Sigmoid colon (tissue), 4 donors: ENCODE measurements at regions not wholly inside any gene's neighbourhood (a gene's known extent, or its start where the extent isn't known, plus 50 kb on each side); places are given as distances from the start of the nearest gene placed in this dataset.

Experiments
- EP300 ChIP-seq, 4 donors: sonication (generic); formaldehyde crosslinking; IDR thresholded peaks; one replicate each; pipeline ENCODE4 v1.6.1; 2017; ENCODE audit warnings: antibody characterized with exemption in 4 of 4
- POLR2A ChIP-seq, 2 donors: fragments of 450-650 bp; IDR thresholded peaks; one replicate each; pipeline ENCODE4 v1.6.1; 2016; ENCODE audit warnings: antibody characterized with exemption in 2 of 2, mild to moderate bottlenecking in 2 of 2, moderate library complexity in 2 of 2
- POLR2AphosphoS5 ChIP-seq, 4 donors: sonication (generic); formaldehyde crosslinking; IDR thresholded peaks; one replicate each; pipeline ENCODE4 v1.6.1; 2017; ENCODE audit warnings: antibody characterized with exemption in 4 of 4
- TF ChIP-seq, protein P1 (sequence below), 4 experiments: fragments of 450-650 bp in 3 of 4; fragments of 200-600 bp in 1 of 4; IDR thresholded peaks; one replicate each; pipeline ENCODE4 v1.5.1; 2016 to 2019; ENCODE audit warnings: antibody characterized with exemption in 4 of 4, mild to moderate bottlenecking in 3 of 4, moderate library complexity in 2 of 4

DNA sequence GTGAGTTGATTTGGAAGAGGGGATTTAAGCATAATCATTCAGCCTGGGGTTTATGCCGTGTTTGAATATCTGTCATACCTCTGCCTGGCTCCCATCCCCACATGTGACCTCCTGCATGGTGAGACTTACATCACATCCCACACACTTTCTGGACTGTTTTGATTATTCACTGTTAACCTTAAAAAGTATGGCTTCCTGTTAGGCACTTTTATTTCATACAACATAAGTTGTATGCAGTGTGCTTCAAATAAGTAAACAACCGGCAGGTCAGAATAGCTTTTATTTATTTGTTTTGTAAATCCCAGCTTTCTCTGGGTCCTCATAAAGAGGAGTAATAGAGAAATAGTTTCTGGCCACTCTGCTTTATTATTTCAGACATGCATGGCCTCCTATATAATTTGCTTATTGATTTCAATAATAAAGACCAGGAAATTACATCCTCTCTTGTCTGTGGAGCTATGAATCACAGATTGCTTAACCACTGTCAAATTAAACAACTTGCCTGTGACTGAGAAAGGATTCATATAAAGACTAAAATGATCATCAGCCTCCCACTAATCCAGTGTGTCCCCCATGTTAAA, 376.8 kb upstream of the ZFP42 start:
- TF ChIP-seq EP300 (IDR thresholded peaks at IDR 0.05): no peak
- TF ChIP-seq POLR2AphosphoS5 (IDR thresholded peaks at IDR 0.05): no peak
- TF ChIP-seq, protein P1, sequence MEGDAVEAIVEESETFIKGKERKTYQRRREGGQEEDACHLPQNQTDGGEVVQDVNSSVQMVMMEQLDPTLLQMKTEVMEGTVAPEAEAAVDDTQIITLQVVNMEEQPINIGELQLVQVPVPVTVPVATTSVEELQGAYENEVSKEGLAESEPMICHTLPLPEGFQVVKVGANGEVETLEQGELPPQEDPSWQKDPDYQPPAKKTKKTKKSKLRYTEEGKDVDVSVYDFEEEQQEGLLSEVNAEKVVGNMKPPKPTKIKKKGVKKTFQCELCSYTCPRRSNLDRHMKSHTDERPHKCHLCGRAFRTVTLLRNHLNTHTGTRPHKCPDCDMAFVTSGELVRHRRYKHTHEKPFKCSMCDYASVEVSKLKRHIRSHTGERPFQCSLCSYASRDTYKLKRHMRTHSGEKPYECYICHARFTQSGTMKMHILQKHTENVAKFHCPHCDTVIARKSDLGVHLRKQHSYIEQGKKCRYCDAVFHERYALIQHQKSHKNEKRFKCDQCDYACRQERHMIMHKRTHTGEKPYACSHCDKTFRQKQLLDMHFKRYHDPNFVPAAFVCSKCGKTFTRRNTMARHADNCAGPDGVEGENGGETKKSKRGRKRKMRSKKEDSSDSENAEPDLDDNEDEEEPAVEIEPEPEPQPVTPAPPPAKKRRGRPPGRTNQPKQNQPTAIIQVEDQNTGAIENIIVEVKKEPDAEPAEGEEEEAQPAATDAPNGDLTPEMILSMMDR (IDR thresholded peaks at IDR 0.05): no peak
- no peak for TF ChIP-seq POLR2A (IDR thresholded peaks at IDR 0.05)
